ENCODE measurements at regions not wholly inside any gene's neighbourhood (a gene's known extent, or its start where the extent isn't known, plus 50 kb on each side); places are given as distances from the start of the nearest gene placed in this dataset.

DNA sequence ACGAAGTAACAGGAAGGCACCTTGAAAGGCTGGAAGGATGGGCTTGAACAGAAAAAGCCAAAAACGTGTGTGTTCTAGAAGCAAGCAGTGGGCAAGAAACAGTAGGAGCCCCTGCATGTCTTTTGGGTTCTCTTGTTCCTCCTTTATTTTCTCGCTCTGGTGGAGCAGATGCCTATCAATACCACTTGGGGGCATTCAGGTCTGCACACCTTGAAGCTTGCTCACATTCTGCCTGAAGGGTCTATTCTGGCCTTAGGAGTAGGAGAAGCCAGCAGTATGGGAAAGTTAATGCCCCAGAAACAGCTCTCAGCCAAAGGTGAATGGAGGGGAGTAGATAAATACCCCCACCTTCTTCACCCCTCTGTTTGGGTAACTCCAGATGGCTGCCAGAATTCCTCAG, 204.5 kb downstream of the TXNL1 start:
- H3K27ac ChIP-seq (ENCODE audit: extremely low read depth, low read depth, low read length), result no peak overlapping the region
- FAIRE-seq (no peak), ATAC-seq (no peak), DNase-seq (ENCODE audit: extremely low read depth in 1 of 4, low spot score in 3 of 4) (no peak)
- no peak overlapping the region for H3K4me2 ChIP-seq (ENCODE audit: insufficient read depth, low read length)
- no TSS peak for BruUV-seq (replicated peaks)
- intact Hi-C loops (cut with micrococcal nuclease) (no loop called here), in situ Hi-C loops (cut with MboI) (no loop called here)
- no peaks in the 10 kb centered on the region for H3K79me2 ChIP-seq (ENCODE audit: control insufficient read depth, insufficient read depth, low read length)
- no peaks in the 10 kb centered on the region for H3K4me1 ChIP-seq (replicated peaks in 1 of 2; ENCODE audit: control insufficient read depth in 2 of 2, insufficient read depth in 2 of 2, low read length in 2 of 2)
- no peaks in the 10 kb centered on the region for H3K36me3 ChIP-seq (ENCODE audit: control insufficient read depth, insufficient read depth, low read length)
- H3K9me3 ChIP-seq (replicated peaks; ENCODE audit: control insufficient read depth, insufficient read depth, low read depth, low read length), result no peaks in the 10 kb centered on the region
- H3K4me3 ChIP-seq, result no peak overlapping the region
- no peaks in the 10 kb centered on the region for H3K27me3 ChIP-seq (ENCODE audit: control insufficient read depth in 2 of 2, insufficient read depth in 2 of 2, low read length in 2 of 2)
- H2AFZ ChIP-seq (ENCODE audit: low read depth, low read length), result no peak overlapping the region
- ChIA-PET CTCF (ENCODE audit: low intra/inter-chr PET ratio) (no interaction called here), POLR2A (interaction anchor here (0.6 kb wide), 1 partner anchor 390 kb away, joined by 3 read pairs; no protein-coding TSS in a partner anchor)
- WGBS (ENCODE audit: insufficient coverage, low coverage, missing lambda C conversion rate), result 0% methylated on average over 3 of the region's 3 CpGs
- no peaks in the 10 kb centered on the region for H4K20me1 ChIP-seq (replicated peaks; ENCODE audit: control insufficient read depth, insufficient read depth, low read length)
- TF ChIP-seq, protein P1, sequence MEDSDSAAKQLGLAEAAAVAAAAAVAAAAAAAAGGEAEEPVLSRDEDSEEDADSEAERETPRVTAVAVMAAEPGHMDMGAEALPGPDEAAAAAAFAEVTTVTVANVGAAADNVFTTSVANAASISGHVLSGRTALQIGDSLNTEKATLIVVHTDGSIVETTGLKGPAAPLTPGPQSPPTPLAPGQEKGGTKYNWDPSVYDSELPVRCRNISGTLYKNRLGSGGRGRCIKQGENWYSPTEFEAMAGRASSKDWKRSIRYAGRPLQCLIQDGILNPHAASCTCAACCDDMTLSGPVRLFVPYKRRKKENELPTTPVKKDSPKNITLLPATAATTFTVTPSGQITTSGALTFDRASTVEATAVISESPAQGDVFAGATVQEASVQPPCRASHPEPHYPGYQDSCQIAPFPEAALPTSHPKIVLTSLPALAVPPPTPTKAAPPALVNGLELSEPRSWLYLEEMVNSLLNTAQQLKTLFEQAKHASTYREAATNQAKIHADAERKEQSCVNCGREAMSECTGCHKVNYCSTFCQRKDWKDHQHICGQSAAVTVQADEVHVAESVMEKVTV (CRISPR knock-in tag; IDR thresholded peaks at IDR 0.05), result no peak
- TF ChIP-seq, protein P2, sequence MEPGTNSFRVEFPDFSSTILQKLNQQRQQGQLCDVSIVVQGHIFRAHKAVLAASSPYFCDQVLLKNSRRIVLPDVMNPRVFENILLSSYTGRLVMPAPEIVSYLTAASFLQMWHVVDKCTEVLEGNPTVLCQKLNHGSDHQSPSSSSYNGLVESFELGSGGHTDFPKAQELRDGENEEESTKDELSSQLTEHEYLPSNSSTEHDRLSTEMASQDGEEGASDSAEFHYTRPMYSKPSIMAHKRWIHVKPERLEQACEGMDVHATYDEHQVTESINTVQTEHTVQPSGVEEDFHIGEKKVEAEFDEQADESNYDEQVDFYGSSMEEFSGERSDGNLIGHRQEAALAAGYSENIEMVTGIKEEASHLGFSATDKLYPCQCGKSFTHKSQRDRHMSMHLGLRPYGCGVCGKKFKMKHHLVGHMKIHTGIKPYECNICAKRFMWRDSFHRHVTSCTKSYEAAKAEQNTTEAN (CRISPR knock-in tag; IDR thresholded peaks at IDR 0.05), result no peak
- TF ChIP-seq, protein P3, sequence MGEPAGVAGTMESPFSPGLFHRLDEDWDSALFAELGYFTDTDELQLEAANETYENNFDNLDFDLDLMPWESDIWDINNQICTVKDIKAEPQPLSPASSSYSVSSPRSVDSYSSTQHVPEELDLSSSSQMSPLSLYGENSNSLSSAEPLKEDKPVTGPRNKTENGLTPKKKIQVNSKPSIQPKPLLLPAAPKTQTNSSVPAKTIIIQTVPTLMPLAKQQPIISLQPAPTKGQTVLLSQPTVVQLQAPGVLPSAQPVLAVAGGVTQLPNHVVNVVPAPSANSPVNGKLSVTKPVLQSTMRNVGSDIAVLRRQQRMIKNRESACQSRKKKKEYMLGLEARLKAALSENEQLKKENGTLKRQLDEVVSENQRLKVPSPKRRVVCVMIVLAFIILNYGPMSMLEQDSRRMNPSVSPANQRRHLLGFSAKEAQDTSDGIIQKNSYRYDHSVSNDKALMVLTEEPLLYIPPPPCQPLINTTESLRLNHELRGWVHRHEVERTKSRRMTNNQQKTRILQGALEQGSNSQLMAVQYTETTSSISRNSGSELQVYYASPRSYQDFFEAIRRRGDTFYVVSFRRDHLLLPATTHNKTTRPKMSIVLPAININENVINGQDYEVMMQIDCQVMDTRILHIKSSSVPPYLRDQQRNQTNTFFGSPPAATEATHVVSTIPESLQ (CRISPR knock-in tag; IDR thresholded peaks at IDR 0.05), result no peak
- TF ChIP-seq, protein P4, sequence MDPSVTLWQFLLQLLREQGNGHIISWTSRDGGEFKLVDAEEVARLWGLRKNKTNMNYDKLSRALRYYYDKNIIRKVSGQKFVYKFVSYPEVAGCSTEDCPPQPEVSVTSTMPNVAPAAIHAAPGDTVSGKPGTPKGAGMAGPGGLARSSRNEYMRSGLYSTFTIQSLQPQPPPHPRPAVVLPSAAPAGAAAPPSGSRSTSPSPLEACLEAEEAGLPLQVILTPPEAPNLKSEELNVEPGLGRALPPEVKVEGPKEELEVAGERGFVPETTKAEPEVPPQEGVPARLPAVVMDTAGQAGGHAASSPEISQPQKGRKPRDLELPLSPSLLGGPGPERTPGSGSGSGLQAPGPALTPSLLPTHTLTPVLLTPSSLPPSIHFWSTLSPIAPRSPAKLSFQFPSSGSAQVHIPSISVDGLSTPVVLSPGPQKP (CRISPR knock-in tag; IDR thresholded peaks at IDR 0.05), result no peak
- TF ChIP-seq ZNF263 (CRISPR knock-in tag; IDR thresholded peaks at IDR 0.05; ENCODE audit: borderline replicate concordance), result no peak
- H3K9me1 ChIP-seq (ENCODE audit: control insufficient read depth, insufficient read depth, low read length), result no peaks in the 10 kb centered on the region
- H3K9ac ChIP-seq (ENCODE audit: insufficient read depth in 1 of 2, low read depth in 2 of 2, low read length in 2 of 2), result no peak overlapping the region
